Nephron (organoid): ENCODE measurements at regions not wholly inside any gene's neighbourhood (a gene's known extent, or its start where the extent isn't known, plus 50 kb on each side); places are given as distances from the start of the nearest gene placed in this dataset.

Source experiments
- H3K27ac Mint-ChIP-seq, 3 experiments: 2 replicates each; pipeline ENCODE4 v1.8.0; 2020; ENCODE audit warnings: mixed read lengths in 3 of 3, mild to moderate bottlenecking in 2 of 3, moderate library complexity in 1 of 3
- H3K27me3 Mint-ChIP-seq: 2 replicates; pipeline ENCODE4 v1.8.0; 2021; ENCODE audit warnings: low read depth, mild to moderate bottlenecking, moderate library complexity, mixed read lengths
- H3K36me3 Mint-ChIP-seq: 2 replicates; pipeline ENCODE4 v1.8.0; 2020; ENCODE audit warnings: low read depth, mixed read lengths
- H3K4me1 Mint-ChIP-seq: 2 replicates; pipeline ENCODE4 v1.8.0; 2020; ENCODE audit warnings: mixed read lengths
- H3K4me3 Mint-ChIP-seq, 3 experiments: 2 replicates each; pipeline ENCODE4 v1.8.0; 2020; ENCODE audit warnings: mild to moderate bottlenecking in 3 of 3, mixed read lengths in 3 of 3, moderate library complexity in 2 of 3
- H3K9me3 Mint-ChIP-seq: 2 replicates; pipeline ENCODE4 v1.8.0; 2020; ENCODE audit warnings: mixed read lengths
- TF ChIP-seq, protein P1 (sequence below), 3 experiments: fragments of 200-600 bp; sonication (generic); IDR thresholded peaks; one replicate each; pipeline ENCODE4 v1.5.0; 2021; ENCODE audit warnings: antibody characterized with exemption in 3 of 3; ENCODE audit not compliant: unreplicated experiment in 3 of 3

DNA sequence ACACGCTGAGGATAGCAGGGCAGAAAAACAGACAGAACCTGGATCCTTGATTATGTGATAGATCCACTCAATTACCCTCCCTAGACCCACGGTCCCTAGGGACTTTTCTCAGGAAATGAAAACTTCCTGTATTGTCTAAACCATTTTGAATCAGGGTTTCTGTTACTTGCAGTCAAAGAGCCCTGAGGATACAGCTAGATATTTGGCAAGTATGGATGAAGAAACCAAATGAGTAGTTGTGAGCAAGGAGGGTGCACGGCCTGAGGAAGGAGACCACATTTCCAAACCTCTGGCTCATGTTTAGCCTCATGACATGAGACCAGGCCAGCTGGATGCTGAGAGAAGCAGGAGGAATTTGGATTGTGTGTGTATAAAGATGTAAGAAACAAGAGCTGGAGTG, 91.6 kb downstream of the MRPL14 start:
- Mint-ChIP-seq H3K36me3 (no peaks in the 10 kb centered on the region), H3K4me1 (peaks cover 23% of the 10 kb centered on the region), H3K9me3 (no peaks in the 10 kb centered on the region), H3K27ac (peak overlapping the region in 1 of 3 experiments; percentile 29), H3K27me3 (no peaks in the 10 kb centered on the region), H3K4me3 (no peak overlapping the region)
- TF ChIP-seq, protein P1, sequence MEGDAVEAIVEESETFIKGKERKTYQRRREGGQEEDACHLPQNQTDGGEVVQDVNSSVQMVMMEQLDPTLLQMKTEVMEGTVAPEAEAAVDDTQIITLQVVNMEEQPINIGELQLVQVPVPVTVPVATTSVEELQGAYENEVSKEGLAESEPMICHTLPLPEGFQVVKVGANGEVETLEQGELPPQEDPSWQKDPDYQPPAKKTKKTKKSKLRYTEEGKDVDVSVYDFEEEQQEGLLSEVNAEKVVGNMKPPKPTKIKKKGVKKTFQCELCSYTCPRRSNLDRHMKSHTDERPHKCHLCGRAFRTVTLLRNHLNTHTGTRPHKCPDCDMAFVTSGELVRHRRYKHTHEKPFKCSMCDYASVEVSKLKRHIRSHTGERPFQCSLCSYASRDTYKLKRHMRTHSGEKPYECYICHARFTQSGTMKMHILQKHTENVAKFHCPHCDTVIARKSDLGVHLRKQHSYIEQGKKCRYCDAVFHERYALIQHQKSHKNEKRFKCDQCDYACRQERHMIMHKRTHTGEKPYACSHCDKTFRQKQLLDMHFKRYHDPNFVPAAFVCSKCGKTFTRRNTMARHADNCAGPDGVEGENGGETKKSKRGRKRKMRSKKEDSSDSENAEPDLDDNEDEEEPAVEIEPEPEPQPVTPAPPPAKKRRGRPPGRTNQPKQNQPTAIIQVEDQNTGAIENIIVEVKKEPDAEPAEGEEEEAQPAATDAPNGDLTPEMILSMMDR (IDR thresholded peaks at IDR 0.05; ENCODE audit: unreplicated experiment in 3 of 3): no peak

DNA sequence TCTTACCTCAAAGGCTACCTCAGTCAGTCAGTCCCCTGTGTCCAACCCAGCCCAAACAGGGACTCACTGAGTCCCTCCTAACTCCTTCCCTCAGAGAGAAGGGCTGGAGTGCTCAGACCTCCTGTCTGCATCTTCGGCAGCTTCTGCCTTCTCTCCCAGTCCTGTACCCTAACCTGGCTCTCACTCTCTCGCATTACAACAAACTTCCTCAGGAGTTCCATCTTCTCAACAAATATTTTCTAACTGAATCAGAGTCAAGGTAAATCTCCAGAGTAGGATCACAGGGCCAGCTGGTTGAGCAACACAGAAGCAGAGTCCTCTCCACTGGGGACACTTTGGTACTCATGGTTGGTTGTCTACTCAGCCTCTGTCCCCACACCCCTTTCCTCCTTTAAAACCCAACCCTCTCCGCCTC, 92.3 kb downstream of the MRPL14 start:
- no peak overlapping the region for H3K4me3 Mint-ChIP-seq
- H3K27ac Mint-ChIP-seq: peak overlapping the region in 2 of 3 experiments; percentile 14 to 47
- H3K27me3 Mint-ChIP-seq: no peaks in the 10 kb centered on the region
- H3K4me1 Mint-ChIP-seq: peaks cover 23% of the 10 kb centered on the region
- no peaks in the 10 kb centered on the region for H3K9me3 Mint-ChIP-seq
- TF ChIP-seq, protein P1 (IDR thresholded peaks at IDR 0.05; ENCODE audit: unreplicated experiment in 3 of 3): no peak
- H3K36me3 Mint-ChIP-seq: no peaks in the 10 kb centered on the region

DNA sequence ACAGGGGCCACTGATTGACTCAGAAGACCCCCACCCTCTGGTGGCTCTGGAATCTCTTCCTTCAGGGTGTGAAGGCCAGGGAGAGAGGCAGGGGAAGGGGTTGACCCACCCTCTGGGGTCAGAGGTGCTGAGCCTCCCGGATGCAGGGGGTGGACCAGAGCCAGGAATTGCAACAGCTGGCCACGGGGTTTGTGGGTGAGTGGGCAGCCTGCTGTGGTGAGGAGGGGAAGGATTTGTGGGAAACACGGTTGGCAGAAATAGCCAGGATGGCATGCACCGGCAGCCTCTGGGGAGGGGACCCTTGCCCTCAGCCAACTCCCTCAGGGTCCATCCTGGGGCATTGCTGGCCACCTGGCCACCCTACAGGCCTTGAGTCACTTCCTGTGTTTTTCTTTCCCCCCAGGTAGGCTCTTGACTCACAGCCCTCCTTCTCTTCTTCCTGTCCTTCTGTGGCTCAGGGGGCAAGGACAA, 92.8 kb downstream of the MRPL14 start:
- H3K27ac Mint-ChIP-seq: peak overlapping the region in 2 of 3 experiments; percentile 14 to 47
- no peak overlapping the region for H3K4me3 Mint-ChIP-seq

DNA sequence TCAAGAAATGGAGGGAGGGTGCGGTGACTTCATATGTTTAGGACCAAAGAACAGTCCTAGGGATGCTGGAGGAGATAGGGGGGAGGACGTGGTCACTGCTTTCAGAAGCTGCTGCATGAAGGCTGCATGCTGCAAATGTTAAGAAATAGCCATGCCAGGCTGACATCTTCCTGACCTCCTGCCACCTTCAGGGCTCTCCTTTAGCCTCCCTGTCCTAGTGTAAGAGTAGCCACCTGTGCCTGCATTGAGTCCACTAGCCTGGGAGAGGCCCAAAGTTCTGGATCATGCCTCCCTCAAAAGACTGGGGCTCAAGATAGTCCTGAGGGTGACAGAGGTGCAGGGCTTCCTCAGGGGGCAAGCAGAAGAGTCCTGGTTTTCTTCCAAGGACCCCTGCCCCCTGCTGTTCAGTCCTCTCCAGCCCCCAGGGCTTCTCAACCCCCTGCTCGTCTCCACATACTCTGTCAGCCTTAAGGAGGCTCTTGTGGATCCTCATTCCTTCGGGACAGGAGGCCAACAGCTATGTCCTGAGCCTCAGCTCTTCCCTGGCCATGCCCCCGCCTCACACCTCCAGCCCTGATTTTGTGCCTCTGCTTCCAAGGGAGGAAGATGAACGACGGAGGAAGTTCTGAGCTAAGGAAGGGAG, 96.3 kb downstream of the MRPL14 start:
- H3K36me3 Mint-ChIP-seq: no peaks in the 10 kb centered on the region
- no peaks in the 10 kb centered on the region for H3K9me3 Mint-ChIP-seq
- peak overlapping the region in 1 of 3 experiments; percentile 49 for H3K4me3 Mint-ChIP-seq
- TF ChIP-seq, protein P1 (IDR thresholded peaks at IDR 0.05; ENCODE audit: unreplicated experiment in 3 of 3): no peak
- peaks cover 6% of the 10 kb centered on the region for H3K27me3 Mint-ChIP-seq
- peaks cover 52% of the 10 kb centered on the region for H3K4me1 Mint-ChIP-seq
- H3K27ac Mint-ChIP-seq: peak overlapping the region in 2 of 3 experiments; percentile 82 to 90

More for the DNA sequence above, 92.8 kb downstream of the MRPL14 start:
- TF ChIP-seq, protein P1 (IDR thresholded peaks at IDR 0.05; ENCODE audit: unreplicated experiment in 3 of 3): no peak
- no peaks in the 10 kb centered on the region for H3K9me3 Mint-ChIP-seq
- H3K36me3 Mint-ChIP-seq: no peaks in the 10 kb centered on the region
- H3K4me1 Mint-ChIP-seq: peaks cover 28% of the 10 kb centered on the region
- H3K27me3 Mint-ChIP-seq: no peaks in the 10 kb centered on the region

DNA sequence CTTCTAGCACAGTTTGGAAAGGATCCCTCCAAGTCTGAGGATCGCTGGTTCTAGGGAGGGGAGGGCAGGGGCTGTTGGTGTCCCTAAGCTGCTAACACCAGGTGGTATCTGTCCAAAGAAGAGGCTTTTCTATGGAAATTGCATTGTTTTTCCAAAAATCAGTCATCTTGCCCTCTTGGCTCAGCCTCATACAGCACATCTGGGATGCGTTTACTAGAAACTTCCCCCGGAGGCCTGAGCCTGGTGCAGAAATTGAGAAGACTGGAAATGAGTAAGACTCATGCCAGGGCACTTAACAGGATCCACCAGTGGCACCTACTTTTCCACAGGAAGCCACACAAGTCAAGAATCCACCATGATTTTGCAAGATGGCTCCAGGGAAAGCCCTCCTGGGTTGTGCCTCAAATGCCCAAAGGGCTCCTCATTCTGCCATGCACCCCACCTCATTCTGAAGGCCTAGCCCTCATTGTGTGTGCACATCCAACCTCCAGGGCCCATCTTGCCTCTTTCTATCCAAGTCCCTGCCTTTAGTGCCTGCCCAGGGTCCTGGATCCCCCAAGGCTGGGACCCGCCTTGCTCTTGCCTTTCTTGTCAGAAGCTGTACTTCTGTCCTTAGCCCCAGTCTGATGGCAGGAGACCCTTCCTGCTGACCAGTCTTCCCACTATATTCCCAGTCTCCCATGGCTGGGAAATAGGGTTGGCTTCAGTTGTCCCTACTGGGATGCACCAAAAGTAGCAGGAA, 97.6 kb downstream of the MRPL14 start:
- Mint-ChIP-seq H3K27me3 (peaks cover 6% of the 10 kb centered on the region), H3K4me3 (no peak overlapping the region), H3K4me1 (peaks cover 61% of the 10 kb centered on the region), H3K36me3 (no peaks in the 10 kb centered on the region), H3K27ac (peak overlapping the region; percentile 68 to 90 (median 88)), H3K9me3 (no peaks in the 10 kb centered on the region)
- TF ChIP-seq, protein P1 (IDR thresholded peaks at IDR 0.05; ENCODE audit: unreplicated experiment in 3 of 3): no peak
